Vagina (tissue), 2 donors: ENCODE measurements at regions not wholly inside any gene's neighbourhood (a gene's known extent, or its start where the extent isn't known, plus 50 kb on each side); places are given as distances from the start of the nearest gene placed in this dataset.

ENCODE experiments used
- DNase-seq, 2 donors: peaks; one replicate each; pipeline ENCODE4 v3.0.0-alpha.2; 2017; ENCODE audit errors: extremely low spot score in 2 of 2
- H3K27ac ChIP-seq: fragments of 200-600 bp; sonication (generic); one replicate; pipeline ENCODE4 v1.5.1; 2019
- H3K27me3 ChIP-seq: fragments of 200-600 bp; sonication (generic); one replicate; pipeline ENCODE4 v1.5.1; 2019
- H3K36me3 ChIP-seq, 2 donors: fragments of 200-600 bp; sonication (generic); one replicate each; pipeline ENCODE4 v1.5.1; 2017 to 2019
- H3K4me1 ChIP-seq: fragments of 200-600 bp; sonication (generic); one replicate; pipeline ENCODE4 v1.5.1; 2019
- H3K4me3 ChIP-seq, 2 donors: fragments of 200-600 bp; sonication (generic); 1 replicate in 1 of 2; 2 replicates in 1 of 2; pipeline ENCODE4 v1.5.1; 2016 to 2019
- H3K9me3 ChIP-seq: fragments of 200-600 bp; sonication (generic); one replicate; pipeline ENCODE4 v1.5.1; 2019
- CTCF ChIP-seq, 3 experiments: fragments of 450-650 bp in 2 of 3; fragments of 200-600 bp in 1 of 3; sonication (generic) in 1 of 3; IDR thresholded peaks; one replicate each; pipeline ENCODE4 v1.5.1; 2017 to 2019; ENCODE audit warnings: antibody characterized with exemption in 3 of 3, mild to moderate bottlenecking in 2 of 3, moderate library complexity in 2 of 3
- POLR2A ChIP-seq, 2 donors: fragments of 450-650 bp; IDR thresholded peaks; one replicate each; pipeline ENCODE4 v1.6.1; 2017; ENCODE audit warnings: antibody characterized with exemption in 2 of 2, mild to moderate bottlenecking in 2 of 2, moderate library complexity in 2 of 2
- POLR2AphosphoS5 ChIP-seq, 2 donors: sonication (generic); formaldehyde crosslinking; IDR thresholded peaks; one replicate each; pipeline ENCODE4 v1.9.0; 2017; ENCODE audit warnings: antibody characterized with exemption in 2 of 2, mild to moderate bottlenecking in 2 of 2, low read depth in 1 of 2; ENCODE audit not compliant: insufficient read depth in 1 of 2
- intact Hi-C: fragments of 100-400 bp; cut with DNase I; formaldehyde crosslinking; loops from one replicate; pipeline ENCODE4 v1.15.1; 2023

GRCh38 chr10:130952086-130952485 is 359.4 kb downstream of the TCERG1L start:
- H3K9me3 ChIP-seq: no peaks in the 10 kb centered on the region
- no peaks in the 10 kb centered on the region for H3K27me3 ChIP-seq
- no peaks in the 10 kb centered on the region for H3K36me3 ChIP-seq
- intact Hi-C loops: no loop called here
- no peak overlapping the region for H3K27ac ChIP-seq
- no peaks in the 10 kb centered on the region for H3K4me1 ChIP-seq
- H3K4me3 ChIP-seq: no peak overlapping the region
- no peak for DNase-seq
- TF ChIP-seq CTCF (IDR thresholded peaks at IDR 0.05) (no peak), POLR2AphosphoS5 (IDR thresholded peaks at IDR 0.05; ENCODE audit: insufficient read depth in 1 of 2, low read depth in 1 of 2) (no peak), POLR2A (IDR thresholded peaks at IDR 0.05) (no peak)

GRCh38 chr10:130954326-130954905 is 357.1 kb downstream of the TCERG1L start:
- Histone ChIP-seq H3K36me3 (no peaks in the 10 kb centered on the region), H3K27me3 (no peaks in the 10 kb centered on the region), H3K4me1 (no peaks in the 10 kb centered on the region), H3K9me3 (no peaks in the 10 kb centered on the region), H3K4me3 (no peak overlapping the region), H3K27ac (no peak overlapping the region)
- intact Hi-C loops: no loop called here
- peak in 1 of 2 donors; percentile 91 for DNase-seq
- TF ChIP-seq POLR2A (IDR thresholded peaks at IDR 0.05): no peak
- TF ChIP-seq CTCF (IDR thresholded peaks at IDR 0.05): no peak
- TF ChIP-seq POLR2AphosphoS5 (IDR thresholded peaks at IDR 0.05; ENCODE audit: insufficient read depth in 1 of 2, low read depth in 1 of 2): no peak

- no peak overlapping the region for H3K27ac ChIP-seq
- H3K4me1 ChIP-seq: no peaks in the 10 kb centered on the region
- intact Hi-C loops: no loop called here
- DNase-seq: peak in 1 of 2 donors; percentile 87
- H3K9me3 ChIP-seq: no peaks in the 10 kb centered on the region
- H3K36me3 ChIP-seq: no peaks in the 10 kb centered on the region
- no peaks in the 10 kb centered on the region for H3K27me3 ChIP-seq
- no peak for TF ChIP-seq POLR2A (IDR thresholded peaks at IDR 0.05)
- no peak overlapping the region for H3K4me3 ChIP-seq
Measured at GRCh38 chr10:130956251-130956650, 355.3 kb downstream of the TCERG1L start.

- TF ChIP-seq POLR2A (IDR thresholded peaks at IDR 0.05): no peak
- no peak for TF ChIP-seq CTCF (IDR thresholded peaks at IDR 0.05)
- no peak for TF ChIP-seq POLR2AphosphoS5 (IDR thresholded peaks at IDR 0.05; ENCODE audit: insufficient read depth in 1 of 2, low read depth in 1 of 2)
- H3K4me3 ChIP-seq: no peak overlapping the region
- H3K27me3 ChIP-seq: no peaks in the 10 kb centered on the region
- peak; percentile 37 to 52 for DNase-seq
- H3K4me1 ChIP-seq: no peaks in the 10 kb centered on the region
- intact Hi-C loops: no loop called here
- no peaks in the 10 kb centered on the region for H3K36me3 ChIP-seq
- no peaks in the 10 kb centered on the region for H3K9me3 ChIP-seq
- no peak overlapping the region for H3K27ac ChIP-seq
Measured at GRCh38 chr10:130957423-130957822, 354.1 kb downstream of the TCERG1L start.

- Histone ChIP-seq H3K9me3 (no peaks in the 10 kb centered on the region), H3K27me3 (no peaks in the 10 kb centered on the region), H3K4me1 (no peaks in the 10 kb centered on the region), H3K4me3 (no peak overlapping the region), H3K36me3 (no peaks in the 10 kb centered on the region), H3K27ac (no peak overlapping the region)
- intact Hi-C loops: no loop called here
- no peak for DNase-seq
- TF ChIP-seq POLR2A (IDR thresholded peaks at IDR 0.05) (no peak), POLR2AphosphoS5 (IDR thresholded peaks at IDR 0.05; ENCODE audit: insufficient read depth in 1 of 2, low read depth in 1 of 2) (no peak), CTCF (IDR thresholded peaks at IDR 0.05) (no peak)
Measured at GRCh38 chr10:130958003-130958402, 353.5 kb downstream of the TCERG1L start.
